ENCODE measurements at regions not wholly inside any gene's neighbourhood (a gene's known extent, or its start where the extent isn't known, plus 50 kb on each side); places are given as distances from the start of the nearest gene placed in this dataset.

GRCh38 chr2:150883613-150883895 is 378.1 kb downstream of the RBM43 start:
- Histone ChIP-seq H3K36me3 (no peaks in the 10 kb centered on the region), H3K4me1 (no peaks in the 10 kb centered on the region), H3K27ac (no peak overlapping the region), H3K27me3 (no peaks in the 10 kb centered on the region), H3K9me3 (no peaks in the 10 kb centered on the region), H3K4me3 (no peak overlapping the region)
- DNase-seq = no peak
- TF ChIP-seq POLR2A (IDR thresholded peaks at IDR 0.05) = no peak
- no peak for TF ChIP-seq CTCF (IDR thresholded peaks at IDR 0.05)

GRCh38 chr2:150882751-150883612 is 378.7 kb downstream of the RBM43 start:
- no peak for DNase-seq
- H3K4me1 ChIP-seq = no peaks in the 10 kb centered on the region
- no peak overlapping the region for H3K27ac ChIP-seq
- no peaks in the 10 kb centered on the region for H3K36me3 ChIP-seq
- H3K4me3 ChIP-seq = no peak overlapping the region
- TF ChIP-seq POLR2A (IDR thresholded peaks at IDR 0.05) (no peak), CTCF (IDR thresholded peaks at IDR 0.05) (no peak)
- no peaks in the 10 kb centered on the region for H3K27me3 ChIP-seq
- H3K9me3 ChIP-seq = no peaks in the 10 kb centered on the region

- Histone ChIP-seq H3K4me3 (no peak overlapping the region), H3K4me1 (no peaks in the 10 kb centered on the region), H3K9me3 (no peaks in the 10 kb centered on the region), H3K27me3 (no peaks in the 10 kb centered on the region), H3K36me3 (no peaks in the 10 kb centered on the region), H3K27ac (no peak overlapping the region)
- DNase-seq = no peak
- no peak for TF ChIP-seq CTCF (IDR thresholded peaks at IDR 0.05)
- TF ChIP-seq POLR2A (IDR thresholded peaks at IDR 0.05) = no peak
Observed at GRCh38 chr2:150880986-150881385, 380.7 kb downstream of the RBM43 start.

GRCh38 chr2:150878356-150878755 is 383.3 kb downstream of the RBM43 start:
- H3K4me3 ChIP-seq = no peak overlapping the region
- H3K36me3 ChIP-seq = no peaks in the 10 kb centered on the region
- no peaks in the 10 kb centered on the region for H3K9me3 ChIP-seq
- TF ChIP-seq POLR2A (IDR thresholded peaks at IDR 0.05) (no peak), CTCF (IDR thresholded peaks at IDR 0.05) (no peak)
- H3K27me3 ChIP-seq = no peaks in the 10 kb centered on the region
- no peak overlapping the region for H3K27ac ChIP-seq
- DNase-seq = no peak
- no peaks in the 10 kb centered on the region for H3K4me1 ChIP-seq

GRCh38 chr2:150876251-150876950 is 385.3 kb downstream of the RBM43 start:
- Histone ChIP-seq H3K36me3 (no peaks in the 10 kb centered on the region), H3K4me1 (no peaks in the 10 kb centered on the region), H3K27me3 (no peaks in the 10 kb centered on the region), H3K9me3 (no peaks in the 10 kb centered on the region), H3K27ac (no peak overlapping the region), H3K4me3 (no peak overlapping the region)
- no peak for TF ChIP-seq CTCF (IDR thresholded peaks at IDR 0.05)
- TF ChIP-seq POLR2A (IDR thresholded peaks at IDR 0.05) = no peak
- no peak for DNase-seq
